ENCODE measurements at regions not wholly inside any gene's neighbourhood (a gene's known extent, or its start where the extent isn't known, plus 50 kb on each side); places are given as distances from the start of the nearest gene placed in this dataset.

GRCh38 chr1:209100460-209100859 lies 483.1 kb upstream of the CAMK1G start:
- Histone ChIP-seq H3K36me3 (ENCODE audit: control insufficient read depth in 5 of 5, insufficient read depth in 5 of 5, low read length in 5 of 5) (no peaks in the 10 kb centered on the region), H3K4me1 (ENCODE audit: control insufficient read depth in 5 of 5, insufficient read depth in 5 of 5, low read length in 5 of 5) (no peaks in the 10 kb centered on the region), H3K9ac (ENCODE audit: low read length in 5 of 5) (no peak overlapping the region), H3K4me3 (ENCODE audit: low read depth in 1 of 5, low read length in 5 of 5) (no peak overlapping the region), H3K9me3 (ENCODE audit: control insufficient read depth in 5 of 5, low read length in 5 of 5) (no peaks in the 10 kb centered on the region), H3K27me3 (ENCODE audit: control insufficient read depth in 5 of 5, insufficient read depth in 4 of 5, low read length in 5 of 5) (peaks cover 0 to 4% (median 2%) of the 10 kb centered on the region in 5 donors), H3K27ac (ENCODE audit: low read depth, low read length) (no peak overlapping the region)

DNA sequence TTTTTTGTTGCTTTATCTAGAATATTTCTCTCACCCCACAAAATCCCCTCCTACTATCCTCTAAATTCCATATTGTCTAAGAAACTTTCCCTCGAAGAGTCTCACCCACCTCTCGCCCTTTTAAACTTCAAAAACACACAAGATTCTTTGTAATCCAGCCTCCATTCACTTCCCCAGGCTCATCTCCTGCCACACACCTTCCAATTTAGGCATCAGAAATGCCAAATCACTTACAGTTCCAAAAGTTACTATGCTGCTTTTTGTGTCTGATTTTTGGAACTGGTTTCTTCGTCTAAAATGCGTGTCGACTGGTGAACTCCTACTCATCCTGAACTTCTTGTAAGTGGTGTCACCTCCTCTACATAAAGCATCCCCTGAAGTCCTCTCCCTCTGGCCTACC lies 482.4 kb upstream of the CAMK1G start:
- no peak overlapping the region for H3K4me3 ChIP-seq (ENCODE audit: low read depth in 1 of 5, low read length in 5 of 5)
- no peaks in the 10 kb centered on the region for H3K36me3 ChIP-seq (ENCODE audit: control insufficient read depth in 5 of 5, insufficient read depth in 5 of 5, low read length in 5 of 5)
- no peak overlapping the region for H3K27ac ChIP-seq (ENCODE audit: low read depth, low read length)
- no peaks in the 10 kb centered on the region for H3K4me1 ChIP-seq (ENCODE audit: control insufficient read depth in 5 of 5, insufficient read depth in 5 of 5, low read length in 5 of 5)
- no peak overlapping the region for H3K9ac ChIP-seq (ENCODE audit: low read length in 5 of 5)
- no peaks in the 10 kb centered on the region for H3K9me3 ChIP-seq (ENCODE audit: control insufficient read depth in 5 of 5, low read length in 5 of 5)
- H3K27me3 ChIP-seq (ENCODE audit: control insufficient read depth in 5 of 5, insufficient read depth in 4 of 5, low read length in 5 of 5): peaks cover 0 to 4% (median 2%) of the 10 kb centered on the region in 5 donors

DNA sequence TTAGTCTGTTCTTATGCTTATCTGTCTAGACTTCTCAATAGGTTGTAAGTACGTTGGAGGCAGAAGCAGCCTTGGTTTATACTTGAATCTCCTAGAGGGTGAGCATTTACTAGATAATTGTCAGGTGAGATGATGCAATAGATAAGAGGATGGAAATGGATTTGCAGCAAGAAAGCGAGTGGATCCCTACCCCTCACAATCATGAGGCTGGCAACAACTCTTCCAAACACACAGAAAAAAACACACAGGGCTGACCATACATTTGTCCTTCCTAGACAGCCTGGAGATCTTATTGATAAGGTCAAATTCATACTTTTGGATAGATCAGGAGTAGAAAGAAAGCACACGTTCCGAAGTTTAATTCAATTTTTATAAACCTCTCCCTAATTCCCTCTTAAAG lies 481.4 kb upstream of the CAMK1G start:
- Histone ChIP-seq H3K4me3 (ENCODE audit: low read depth in 1 of 5, low read length in 5 of 5) (no peak overlapping the region), H3K9ac (ENCODE audit: low read length in 5 of 5) (no peak overlapping the region)

GRCh38 chr1:209102531-209102930 lies 481.0 kb upstream of the CAMK1G start:
- Histone ChIP-seq H3K4me1 (ENCODE audit: control insufficient read depth in 5 of 5, insufficient read depth in 5 of 5, low read length in 5 of 5) (no peaks in the 10 kb centered on the region), H3K27ac (ENCODE audit: low read depth, low read length) (no peak overlapping the region), H3K9me3 (ENCODE audit: control insufficient read depth in 5 of 5, low read length in 5 of 5) (no peaks in the 10 kb centered on the region), H3K36me3 (ENCODE audit: control insufficient read depth in 5 of 5, insufficient read depth in 5 of 5, low read length in 5 of 5) (no peaks in the 10 kb centered on the region), H3K9ac (ENCODE audit: low read length in 5 of 5) (no peak overlapping the region), H3K4me3 (ENCODE audit: low read depth in 1 of 5, low read length in 5 of 5) (no peak overlapping the region), H3K27me3 (ENCODE audit: control insufficient read depth in 5 of 5, insufficient read depth in 4 of 5, low read length in 5 of 5) (peaks cover 0 to 4% (median 2%) of the 10 kb centered on the region in 5 donors)

More for the DNA sequence above, 481.4 kb upstream of the CAMK1G start:
- no peak overlapping the region for H3K27ac ChIP-seq (ENCODE audit: low read depth, low read length)
- H3K27me3 ChIP-seq (ENCODE audit: control insufficient read depth in 5 of 5, insufficient read depth in 4 of 5, low read length in 5 of 5): peaks cover 0 to 4% (median 2%) of the 10 kb centered on the region in 5 donors
- H3K36me3 ChIP-seq (ENCODE audit: control insufficient read depth in 5 of 5, insufficient read depth in 5 of 5, low read length in 5 of 5): no peaks in the 10 kb centered on the region
- H3K4me1 ChIP-seq (ENCODE audit: control insufficient read depth in 5 of 5, insufficient read depth in 5 of 5, low read length in 5 of 5): no peaks in the 10 kb centered on the region
- H3K9me3 ChIP-seq (ENCODE audit: control insufficient read depth in 5 of 5, low read length in 5 of 5): no peaks in the 10 kb centered on the region

- no peak overlapping the region for H3K9ac ChIP-seq (ENCODE audit: low read length in 5 of 5)
- no peaks in the 10 kb centered on the region for H3K4me1 ChIP-seq (ENCODE audit: control insufficient read depth in 5 of 5, insufficient read depth in 5 of 5, low read length in 5 of 5)
- H3K27me3 ChIP-seq (ENCODE audit: control insufficient read depth in 5 of 5, insufficient read depth in 4 of 5, low read length in 5 of 5): peaks cover 0 to 4% (median 2%) of the 10 kb centered on the region in 5 donors
- H3K9me3 ChIP-seq (ENCODE audit: control insufficient read depth in 5 of 5, low read length in 5 of 5): no peaks in the 10 kb centered on the region
- no peak overlapping the region for H3K4me3 ChIP-seq (ENCODE audit: low read depth in 1 of 5, low read length in 5 of 5)
- no peak overlapping the region for H3K27ac ChIP-seq (ENCODE audit: low read depth, low read length)
- no peaks in the 10 kb centered on the region for H3K36me3 ChIP-seq (ENCODE audit: control insufficient read depth in 5 of 5, insufficient read depth in 5 of 5, low read length in 5 of 5)
Observed at GRCh38 chr1:209103092-209103491, 480.4 kb upstream of the CAMK1G start.

- Histone ChIP-seq H3K4me3 (ENCODE audit: low read depth in 1 of 5, low read length in 5 of 5) (no peak overlapping the region), H3K27ac (ENCODE audit: low read depth, low read length) (no peak overlapping the region), H3K36me3 (ENCODE audit: control insufficient read depth in 5 of 5, insufficient read depth in 5 of 5, low read length in 5 of 5) (no peaks in the 10 kb centered on the region), H3K9ac (ENCODE audit: low read length in 5 of 5) (no peak overlapping the region), H3K27me3 (ENCODE audit: control insufficient read depth in 5 of 5, insufficient read depth in 4 of 5, low read length in 5 of 5) (peaks cover 0 to 4% (median 2%) of the 10 kb centered on the region in 5 donors), H3K4me1 (ENCODE audit: control insufficient read depth in 5 of 5, insufficient read depth in 5 of 5, low read length in 5 of 5) (no peaks in the 10 kb centered on the region), H3K9me3 (ENCODE audit: control insufficient read depth in 5 of 5, low read length in 5 of 5) (no peaks in the 10 kb centered on the region)
Observed at GRCh38 chr1:209104646-209105045, 478.9 kb upstream of the CAMK1G start.

GRCh38 chr1:209105701-209106100 lies 477.8 kb upstream of the CAMK1G start:
- Histone ChIP-seq H3K4me1 (ENCODE audit: control insufficient read depth in 5 of 5, insufficient read depth in 5 of 5, low read length in 5 of 5) (no peaks in the 10 kb centered on the region), H3K36me3 (ENCODE audit: control insufficient read depth in 5 of 5, insufficient read depth in 5 of 5, low read length in 5 of 5) (no peaks in the 10 kb centered on the region), H3K27me3 (ENCODE audit: control insufficient read depth in 5 of 5, insufficient read depth in 4 of 5, low read length in 5 of 5) (peaks cover 0 to 4% (median 2%) of the 10 kb centered on the region in 5 donors), H3K4me3 (ENCODE audit: low read depth in 1 of 5, low read length in 5 of 5) (no peak overlapping the region), H3K9ac (ENCODE audit: low read length in 5 of 5) (no peak overlapping the region), H3K9me3 (ENCODE audit: control insufficient read depth in 5 of 5, low read length in 5 of 5) (no peaks in the 10 kb centered on the region), H3K27ac (ENCODE audit: low read depth, low read length) (no peak overlapping the region)

DNA sequence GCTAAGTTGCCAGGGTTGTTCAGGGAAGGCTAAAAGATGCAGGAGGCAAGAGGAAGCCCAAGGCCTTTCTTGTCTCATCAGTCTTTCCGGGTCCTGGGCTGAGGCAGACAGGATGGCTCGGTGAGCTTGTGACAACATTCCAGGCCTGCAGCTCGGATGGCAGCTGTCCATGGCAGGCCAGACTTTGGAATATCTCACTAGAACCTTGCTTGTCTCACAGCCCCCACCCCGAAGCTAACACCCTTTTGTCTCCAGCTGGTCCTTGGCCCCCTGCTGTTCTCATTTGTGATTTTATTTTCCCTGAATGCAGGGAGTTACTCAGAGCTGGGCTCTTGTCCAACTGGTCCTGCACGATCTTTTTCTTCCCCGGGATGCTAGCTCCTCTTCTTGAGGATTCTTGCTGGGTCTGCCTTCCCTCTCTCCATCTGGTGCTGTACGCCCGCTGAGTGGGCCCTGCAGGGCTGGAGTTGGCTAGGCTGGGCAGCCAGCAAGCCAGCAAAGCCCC lies 477.2 kb upstream of the CAMK1G start:
- Histone ChIP-seq H3K36me3 (ENCODE audit: control insufficient read depth in 5 of 5, insufficient read depth in 5 of 5, low read length in 5 of 5) (no peaks in the 10 kb centered on the region), H3K4me3 (ENCODE audit: low read depth in 1 of 5, low read length in 5 of 5) (no peak overlapping the region), H3K9ac (ENCODE audit: low read length in 5 of 5) (no peak overlapping the region), H3K27ac (ENCODE audit: low read depth, low read length) (no peak overlapping the region), H3K4me1 (ENCODE audit: control insufficient read depth in 5 of 5, insufficient read depth in 5 of 5, low read length in 5 of 5) (no peaks in the 10 kb centered on the region), H3K9me3 (ENCODE audit: control insufficient read depth in 5 of 5, low read length in 5 of 5) (no peaks in the 10 kb centered on the region), H3K27me3 (ENCODE audit: control insufficient read depth in 5 of 5, insufficient read depth in 4 of 5, low read length in 5 of 5) (peaks cover 0 to 4% (median 2%) of the 10 kb centered on the region in 5 donors)

- Histone ChIP-seq H3K4me1 (ENCODE audit: control insufficient read depth in 5 of 5, insufficient read depth in 5 of 5, low read length in 5 of 5) (no peaks in the 10 kb centered on the region), H3K36me3 (ENCODE audit: control insufficient read depth in 5 of 5, insufficient read depth in 5 of 5, low read length in 5 of 5) (no peaks in the 10 kb centered on the region), H3K27me3 (ENCODE audit: control insufficient read depth in 5 of 5, insufficient read depth in 4 of 5, low read length in 5 of 5) (peaks cover 0 to 4% (median 2%) of the 10 kb centered on the region in 5 donors), H3K4me3 (ENCODE audit: low read depth in 1 of 5, low read length in 5 of 5) (no peak overlapping the region), H3K9ac (ENCODE audit: low read length in 5 of 5) (no peak overlapping the region), H3K9me3 (ENCODE audit: control insufficient read depth in 5 of 5, low read length in 5 of 5) (no peaks in the 10 kb centered on the region), H3K27ac (ENCODE audit: low read depth, low read length) (no peak overlapping the region)
Observed at GRCh38 chr1:209106861-209107260, 476.7 kb upstream of the CAMK1G start.

- Histone ChIP-seq H3K4me3 (ENCODE audit: low read depth in 1 of 5, low read length in 5 of 5) (no peak overlapping the region), H3K4me1 (ENCODE audit: control insufficient read depth in 5 of 5, insufficient read depth in 5 of 5, low read length in 5 of 5) (no peaks in the 10 kb centered on the region), H3K36me3 (ENCODE audit: control insufficient read depth in 5 of 5, insufficient read depth in 5 of 5, low read length in 5 of 5) (no peaks in the 10 kb centered on the region), H3K9ac (ENCODE audit: low read length in 5 of 5) (no peak overlapping the region), H3K9me3 (ENCODE audit: control insufficient read depth in 5 of 5, low read length in 5 of 5) (no peaks in the 10 kb centered on the region), H3K27me3 (ENCODE audit: control insufficient read depth in 5 of 5, insufficient read depth in 4 of 5, low read length in 5 of 5) (peaks cover 0 to 4% (median 2%) of the 10 kb centered on the region in 5 donors), H3K27ac (ENCODE audit: low read depth, low read length) (no peak overlapping the region)
Observed at GRCh38 chr1:209107535-209107934, 476.0 kb upstream of the CAMK1G start.
